Left ventricle myocardium inferior (tissue), 1 donor: ENCODE measurements at regions not wholly inside any gene's neighbourhood (a gene's known extent, or its start where the extent isn't known, plus 50 kb on each side); places are given as distances from the start of the nearest gene placed in this dataset.

Experiments used
- DNase-seq: peaks from one replicate; pipeline ENCODE4 v3.0.0-alpha.2; 2020
- H3K27ac ChIP-seq: fragments of 200-600 bp; replicated peaks from 2 replicates; pipeline ENCODE4 v1.8.0; 2021
- H3K27me3 ChIP-seq: fragments of 200-600 bp; 2 replicates; pipeline ENCODE4 v1.8.0; 2021; ENCODE audit warnings: low read depth
- H3K36me3 ChIP-seq: fragments of 200-600 bp; 2 replicates; pipeline ENCODE4 v1.8.0; 2021
- H3K4me1 ChIP-seq: fragments of 200-600 bp; 2 replicates; pipeline ENCODE4 v1.8.0; 2021
- H3K4me3 ChIP-seq: fragments of 200-600 bp; 2 replicates; pipeline ENCODE4 v1.8.0; 2021; ENCODE audit warnings: mild to moderate bottlenecking, moderate library complexity
- H3K9me3 ChIP-seq: fragments of 200-600 bp; replicated peaks from 2 replicates; pipeline ENCODE4 v1.8.0; 2021
- intact Hi-C: fragments of 100-400 bp; cut with micrococcal nuclease; formaldehyde crosslinking; loops from one replicate; pipeline ENCODE4 v1.11.0; 2022
- TF ChIP-seq, protein P1 (sequence below): fragments of 200-600 bp; IDR thresholded peaks from 2 replicates; pipeline ENCODE4 v1.8.0; 2021; ENCODE audit warnings: antibody characterized with exemption, mild to moderate bottlenecking, borderline replicate concordance
- donor health status: DM: no; HTN: yes; CAD: no; lungs with severe emphysema.

GRCh38 chr6:44737829-44738528 is 350.5 kb downstream of the CDC5L start:
- TF ChIP-seq, protein P1, sequence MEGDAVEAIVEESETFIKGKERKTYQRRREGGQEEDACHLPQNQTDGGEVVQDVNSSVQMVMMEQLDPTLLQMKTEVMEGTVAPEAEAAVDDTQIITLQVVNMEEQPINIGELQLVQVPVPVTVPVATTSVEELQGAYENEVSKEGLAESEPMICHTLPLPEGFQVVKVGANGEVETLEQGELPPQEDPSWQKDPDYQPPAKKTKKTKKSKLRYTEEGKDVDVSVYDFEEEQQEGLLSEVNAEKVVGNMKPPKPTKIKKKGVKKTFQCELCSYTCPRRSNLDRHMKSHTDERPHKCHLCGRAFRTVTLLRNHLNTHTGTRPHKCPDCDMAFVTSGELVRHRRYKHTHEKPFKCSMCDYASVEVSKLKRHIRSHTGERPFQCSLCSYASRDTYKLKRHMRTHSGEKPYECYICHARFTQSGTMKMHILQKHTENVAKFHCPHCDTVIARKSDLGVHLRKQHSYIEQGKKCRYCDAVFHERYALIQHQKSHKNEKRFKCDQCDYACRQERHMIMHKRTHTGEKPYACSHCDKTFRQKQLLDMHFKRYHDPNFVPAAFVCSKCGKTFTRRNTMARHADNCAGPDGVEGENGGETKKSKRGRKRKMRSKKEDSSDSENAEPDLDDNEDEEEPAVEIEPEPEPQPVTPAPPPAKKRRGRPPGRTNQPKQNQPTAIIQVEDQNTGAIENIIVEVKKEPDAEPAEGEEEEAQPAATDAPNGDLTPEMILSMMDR, result no peak
- H3K36me3 ChIP-seq, result no peaks in the 10 kb centered on the region
- intact Hi-C loops, result no loop called here
- no peaks in the 10 kb centered on the region for H3K9me3 ChIP-seq
- DNase-seq, result no peak
- peaks cover 20% of the 10 kb centered on the region for H3K27me3 ChIP-seq
- no peak overlapping the region for H3K4me3 ChIP-seq
- no peak overlapping the region for H3K27ac ChIP-seq
- H3K4me1 ChIP-seq, result peaks cover 3% of the 10 kb centered on the region

- no peak for DNase-seq
These were observed 351.2 kb downstream of the CDC5L start for GRCh38 chr6:44738601-44739146.

GRCh38 chr6:44739181-44739580 is 351.7 kb downstream of the CDC5L start:
- H3K27me3 ChIP-seq, result peaks cover 28% of the 10 kb centered on the region
- H3K4me1 ChIP-seq, result peaks cover 3% of the 10 kb centered on the region
- DNase-seq, result no peak
- H3K9me3 ChIP-seq, result no peaks in the 10 kb centered on the region
- intact Hi-C loops, result no loop called here
- no peak overlapping the region for H3K27ac ChIP-seq
- TF ChIP-seq, protein P1, result no peak
- H3K4me3 ChIP-seq, result no peak overlapping the region
- no peaks in the 10 kb centered on the region for H3K36me3 ChIP-seq

More at GRCh38 chr6:44738601-44739146, 351.2 kb downstream of the CDC5L start:
- H3K27ac ChIP-seq, result no peak overlapping the region
- H3K4me1 ChIP-seq, result peaks cover 3% of the 10 kb centered on the region
- H3K36me3 ChIP-seq, result no peaks in the 10 kb centered on the region
- no peaks in the 10 kb centered on the region for H3K9me3 ChIP-seq
- intact Hi-C loops, result no loop called here
- TF ChIP-seq, protein P1, result no peak
- peaks cover 26% of the 10 kb centered on the region for H3K27me3 ChIP-seq
- H3K4me3 ChIP-seq, result no peak overlapping the region

- Histone ChIP-seq H3K9me3 (no peaks in the 10 kb centered on the region), H3K4me3 (no peak overlapping the region), H3K36me3 (no peaks in the 10 kb centered on the region), H3K27me3 (peaks cover 28% of the 10 kb centered on the region), H3K27ac (no peak overlapping the region), H3K4me1 (no peaks in the 10 kb centered on the region)
- DNase-seq, result no peak
- intact Hi-C loops, result no loop called here
- TF ChIP-seq, protein P1, result no peak
These were observed 353.1 kb downstream of the CDC5L start for GRCh38 chr6:44740566-44741120.

DNA sequence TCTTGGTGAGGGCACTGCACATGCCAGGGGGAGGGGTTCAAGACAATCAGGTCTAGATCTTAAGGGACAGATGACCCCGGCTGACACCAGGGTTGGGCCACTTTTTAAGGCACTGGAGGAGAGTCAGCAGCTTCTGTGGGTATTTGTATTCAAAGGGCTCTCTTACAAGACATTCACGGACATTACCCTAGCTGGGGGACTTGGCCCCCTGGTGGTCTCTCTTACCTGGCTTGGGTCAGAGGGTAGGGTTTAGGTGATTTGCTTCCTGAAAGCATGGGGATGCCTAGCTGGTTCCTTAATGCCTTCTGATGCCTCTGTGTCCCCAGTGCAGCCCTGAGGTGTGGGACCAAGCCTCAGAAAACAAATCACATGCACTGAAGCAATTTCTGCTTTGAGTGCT is 354.7 kb downstream of the CDC5L start:
- Histone ChIP-seq H3K4me1 (no peaks in the 10 kb centered on the region), H3K4me3 (no peak overlapping the region), H3K9me3 (no peaks in the 10 kb centered on the region), H3K36me3 (no peaks in the 10 kb centered on the region), H3K27ac (no peak overlapping the region), H3K27me3 (peaks cover 29% of the 10 kb centered on the region)
- intact Hi-C loops, result no loop called here
- DNase-seq, result no peak
- TF ChIP-seq, protein P1, result no peak
